ENCODE measurements at regions not wholly inside any gene's neighbourhood (a gene's known extent, or its start where the extent isn't known, plus 50 kb on each side); places are given as distances from the start of the nearest gene placed in this dataset.

DNA sequence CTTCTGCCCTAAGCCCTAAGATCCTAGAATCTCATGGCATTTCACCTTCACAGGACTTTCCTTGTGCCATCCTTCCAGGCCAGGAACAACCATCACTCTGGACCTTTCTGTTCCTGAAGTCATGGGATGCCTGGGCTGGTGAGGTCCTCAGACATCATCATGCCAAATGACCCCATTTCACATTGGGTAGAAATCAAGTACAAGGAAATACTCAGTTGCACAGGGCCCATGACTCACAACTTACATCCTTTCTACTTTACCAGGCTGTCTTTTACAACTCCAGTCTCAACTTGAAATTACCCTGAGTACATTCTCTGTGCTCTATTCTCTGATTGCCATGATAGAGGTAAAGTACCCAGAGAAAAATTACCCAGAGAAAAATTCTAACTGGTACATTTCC, 167.1 kb downstream of the PIK3R1 start:
- DNase-seq (ENCODE audit: low read depth in 1 of 2, low spot score in 1 of 2): peak in 1 of 2 donors; percentile 21
- Histone ChIP-seq H3K4me1 (ENCODE audit: low read depth) (peaks cover 6% of the 10 kb centered on the region), H3K27me3 (no peaks in the 10 kb centered on the region), H3K27ac (no peak overlapping the region), H3K36me3 (no peaks in the 10 kb centered on the region), H3K9me3 (ENCODE audit: low read depth) (no peaks in the 10 kb centered on the region), H3K4me3 (no peak overlapping the region)
- TF ChIP-seq, protein P1, sequence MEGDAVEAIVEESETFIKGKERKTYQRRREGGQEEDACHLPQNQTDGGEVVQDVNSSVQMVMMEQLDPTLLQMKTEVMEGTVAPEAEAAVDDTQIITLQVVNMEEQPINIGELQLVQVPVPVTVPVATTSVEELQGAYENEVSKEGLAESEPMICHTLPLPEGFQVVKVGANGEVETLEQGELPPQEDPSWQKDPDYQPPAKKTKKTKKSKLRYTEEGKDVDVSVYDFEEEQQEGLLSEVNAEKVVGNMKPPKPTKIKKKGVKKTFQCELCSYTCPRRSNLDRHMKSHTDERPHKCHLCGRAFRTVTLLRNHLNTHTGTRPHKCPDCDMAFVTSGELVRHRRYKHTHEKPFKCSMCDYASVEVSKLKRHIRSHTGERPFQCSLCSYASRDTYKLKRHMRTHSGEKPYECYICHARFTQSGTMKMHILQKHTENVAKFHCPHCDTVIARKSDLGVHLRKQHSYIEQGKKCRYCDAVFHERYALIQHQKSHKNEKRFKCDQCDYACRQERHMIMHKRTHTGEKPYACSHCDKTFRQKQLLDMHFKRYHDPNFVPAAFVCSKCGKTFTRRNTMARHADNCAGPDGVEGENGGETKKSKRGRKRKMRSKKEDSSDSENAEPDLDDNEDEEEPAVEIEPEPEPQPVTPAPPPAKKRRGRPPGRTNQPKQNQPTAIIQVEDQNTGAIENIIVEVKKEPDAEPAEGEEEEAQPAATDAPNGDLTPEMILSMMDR (IDR thresholded peaks at IDR 0.05; ENCODE audit: low read depth, low read length): no peak

DNA sequence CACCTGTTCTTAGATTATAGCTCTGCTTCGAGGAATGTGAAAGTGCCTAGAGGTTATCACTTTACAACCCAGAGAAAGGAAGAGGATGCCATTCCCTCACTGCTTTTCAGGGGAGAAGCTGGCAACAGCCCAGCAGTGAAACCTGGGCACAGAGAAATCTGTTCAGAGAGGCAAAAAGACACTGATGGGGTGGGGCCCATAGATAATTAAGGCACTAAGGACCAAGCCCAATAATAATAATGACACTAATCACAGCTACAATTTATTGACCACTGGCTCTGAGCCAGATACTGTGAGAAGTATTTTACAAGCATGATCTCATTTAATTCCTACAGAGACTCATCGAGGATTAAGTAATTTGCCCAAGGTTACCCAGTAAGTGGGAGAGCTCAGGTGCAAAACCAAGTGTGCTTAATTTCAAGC, 168.3 kb downstream of the PIK3R1 start:
- Histone ChIP-seq H3K4me1 (ENCODE audit: low read depth) (peaks cover 6% of the 10 kb centered on the region), H3K36me3 (no peaks in the 10 kb centered on the region), H3K27ac (no peak overlapping the region), H3K4me3 (no peak overlapping the region), H3K27me3 (no peaks in the 10 kb centered on the region), H3K9me3 (ENCODE audit: low read depth) (no peaks in the 10 kb centered on the region)
- DNase-seq (ENCODE audit: low read depth in 1 of 2, low spot score in 1 of 2): no peak
- TF ChIP-seq, protein P1 (IDR thresholded peaks at IDR 0.05; ENCODE audit: low read depth, low read length): no peak

DNA sequence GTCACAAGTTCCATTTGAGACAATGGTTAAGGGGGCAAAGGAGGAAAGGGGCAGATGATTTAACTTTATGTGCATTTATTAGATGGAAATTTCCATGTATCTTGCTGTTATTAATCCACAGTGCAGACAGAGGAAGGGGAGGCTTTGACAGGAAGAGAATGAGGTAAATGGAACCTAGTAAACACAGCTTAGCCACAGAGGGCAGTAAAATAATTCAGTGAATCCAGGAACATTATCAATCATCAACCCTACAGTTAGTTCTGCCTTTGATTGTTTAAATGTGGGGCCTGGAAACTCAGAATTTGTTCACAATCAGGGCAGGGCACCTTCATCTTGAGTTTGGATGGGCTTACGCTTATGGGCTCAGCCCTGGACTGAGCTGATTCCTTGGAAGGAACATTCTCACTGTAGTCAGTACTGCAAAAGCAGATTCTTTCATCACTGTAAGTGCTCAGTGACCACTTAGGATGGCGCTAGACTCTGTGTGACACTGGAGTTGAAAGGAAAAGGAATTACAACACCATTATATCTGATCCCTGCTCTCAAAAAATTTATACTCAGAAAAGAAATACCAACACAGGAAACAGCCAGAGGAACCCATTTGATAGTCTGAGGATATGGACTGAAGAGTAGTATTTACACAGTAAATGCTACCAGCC, 169.5 kb downstream of the PIK3R1 start:
- Histone ChIP-seq H3K4me1 (ENCODE audit: low read depth) (peaks cover 1% of the 10 kb centered on the region), H3K27ac (no peak overlapping the region), H3K36me3 (no peaks in the 10 kb centered on the region), H3K27me3 (no peaks in the 10 kb centered on the region), H3K4me3 (no peak overlapping the region), H3K9me3 (ENCODE audit: low read depth) (no peaks in the 10 kb centered on the region)
- DNase-seq (ENCODE audit: low read depth in 1 of 2, low spot score in 1 of 2): no peak
- TF ChIP-seq, protein P1 (IDR thresholded peaks at IDR 0.05; ENCODE audit: low read depth, low read length): no peak

DNA sequence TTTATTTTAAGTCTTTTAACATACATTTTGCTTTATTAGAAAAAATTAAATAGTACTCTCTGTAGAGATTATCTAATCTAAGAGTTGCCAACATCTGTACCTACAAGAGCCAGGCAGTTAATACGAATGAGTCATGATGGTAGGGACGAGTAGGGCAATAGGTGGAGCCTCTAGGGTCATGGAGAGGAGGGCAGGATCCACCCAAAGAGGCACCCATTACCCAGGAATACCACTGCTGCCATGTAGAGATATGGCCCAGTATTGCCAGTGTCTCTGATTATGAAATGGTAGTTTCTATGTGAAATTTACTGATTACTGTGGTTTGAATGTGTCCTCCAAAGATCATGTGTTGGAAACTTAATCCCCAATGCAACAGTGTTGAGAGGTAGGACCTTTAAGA, 170.4 kb downstream of the PIK3R1 start:
- TF ChIP-seq, protein P1 (IDR thresholded peaks at IDR 0.05; ENCODE audit: low read depth, low read length): no peak
- Histone ChIP-seq H3K4me1 (ENCODE audit: low read depth) (no peaks in the 10 kb centered on the region), H3K4me3 (no peak overlapping the region), H3K36me3 (no peaks in the 10 kb centered on the region), H3K27me3 (no peaks in the 10 kb centered on the region), H3K9me3 (ENCODE audit: low read depth) (no peaks in the 10 kb centered on the region), H3K27ac (no peak overlapping the region)
- DNase-seq (ENCODE audit: low read depth in 1 of 2, low spot score in 1 of 2): no peak

DNA sequence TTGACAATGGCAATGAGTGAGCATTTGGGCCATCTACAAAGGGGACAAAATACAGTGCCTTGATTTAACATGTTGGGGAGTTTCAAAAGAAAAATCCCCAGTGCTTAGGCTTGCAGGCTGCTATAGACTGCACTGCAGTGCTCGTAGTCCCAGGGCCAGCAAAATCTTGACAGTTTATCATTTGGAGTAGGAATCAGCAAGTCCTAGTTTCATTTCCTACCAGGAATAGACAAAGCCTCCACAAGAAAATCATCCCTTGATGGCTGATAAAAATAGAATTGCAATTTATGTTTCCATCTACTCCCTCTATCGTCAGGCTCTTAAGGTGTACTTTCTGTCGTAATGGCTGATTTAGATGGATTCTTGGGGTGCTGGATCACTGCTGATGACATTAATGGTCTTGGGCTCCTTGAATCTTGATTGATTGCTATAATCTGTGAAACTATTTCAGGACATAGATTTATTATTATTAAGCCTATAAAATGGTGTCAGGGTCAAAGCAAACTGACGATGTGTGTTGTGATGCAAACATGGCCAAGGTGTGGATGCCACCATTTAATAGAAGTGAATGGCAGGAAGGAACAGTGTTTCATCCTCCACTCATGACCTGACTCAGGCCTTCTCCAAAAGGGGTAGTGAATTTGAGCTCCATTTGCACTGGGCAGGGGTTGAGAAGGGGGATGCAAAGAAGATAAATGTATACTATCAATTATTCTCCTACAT, 171.7 kb downstream of the PIK3R1 start:
- no peaks in the 10 kb centered on the region for H3K27me3 ChIP-seq
- no peak for DNase-seq (ENCODE audit: low read depth in 1 of 2, low spot score in 1 of 2)

More for the DNA sequence above, 171.7 kb downstream of the PIK3R1 start:
- Histone ChIP-seq H3K36me3 (no peaks in the 10 kb centered on the region), H3K4me3 (no peak overlapping the region), H3K27ac (no peak overlapping the region), H3K9me3 (ENCODE audit: low read depth) (no peaks in the 10 kb centered on the region), H3K4me1 (ENCODE audit: low read depth) (no peaks in the 10 kb centered on the region)
- TF ChIP-seq, protein P1 (IDR thresholded peaks at IDR 0.05; ENCODE audit: low read depth, low read length): no peak

Measured in cardiac muscle cell (in vitro differentiated cells and primary cell).